Globus pallidus (tissue), 1 donor: ENCODE measurements at regions not wholly inside any gene's neighbourhood (a gene's known extent, or its start where the extent isn't known, plus 50 kb on each side); places are given as distances from the start of the nearest gene placed in this dataset.

ENCODE experiments used
- DNase-seq: peaks from one replicate; pipeline ENCODE4 v3.0.0-alpha.2; 2015; ENCODE audit warnings: low spot score

GRCh38 chr4:30314001-30314400, 406.2 kb upstream of the PCDH7 start:
- DNase-seq: no peak

- DNase-seq: no peak
Measured at GRCh38 chr4:30330894-30331652, 389.1 kb upstream of the PCDH7 start.

- no peak for DNase-seq
Measured at GRCh38 chr4:30341731-30342130, 378.4 kb upstream of the PCDH7 start.

GRCh38 chr4:30350288-30350687, 369.9 kb upstream of the PCDH7 start:
- no peak for DNase-seq

GRCh38 chr4:30354605-30355004, 365.6 kb upstream of the PCDH7 start:
- no peak for DNase-seq

- no peak for DNase-seq
Measured at GRCh38 chr4:30362436-30362835, 357.7 kb upstream of the PCDH7 start.

- DNase-seq: no peak
Measured at GRCh38 chr4:30370105-30370504, 350.1 kb upstream of the PCDH7 start.

- peak; percentile 11 for DNase-seq
Measured at GRCh38 chr4:30380404-30380998, 339.7 kb upstream of the PCDH7 start.

GRCh38 chr4:30385650-30386049, 334.5 kb upstream of the PCDH7 start:
- DNase-seq: no peak

- DNase-seq: no peak
Measured at GRCh38 chr4:30386266-30386895, 333.8 kb upstream of the PCDH7 start.

GRCh38 chr4:30395902-30396301, 324.3 kb upstream of the PCDH7 start:
- no peak for DNase-seq

GRCh38 chr4:30396772-30397475, 323.2 kb upstream of the PCDH7 start:
- DNase-seq: no peak

- DNase-seq: no peak
Measured at GRCh38 chr4:30399476-30399875, 320.7 kb upstream of the PCDH7 start.

GRCh38 chr4:30402276-30402675, 317.9 kb upstream of the PCDH7 start:
- DNase-seq: no peak

GRCh38 chr4:30413915-30414314, 306.3 kb upstream of the PCDH7 start:
- DNase-seq: no peak

GRCh38 chr4:30416547-30416946, 303.6 kb upstream of the PCDH7 start:
- no peak for DNase-seq

- no peak for DNase-seq
Measured at GRCh38 chr4:30427932-30428331, 292.2 kb upstream of the PCDH7 start.

- peak; percentile 1 for DNase-seq
Measured at GRCh38 chr4:30429813-30430761, 290.1 kb upstream of the PCDH7 start.

GRCh38 chr4:30434656-30435055, 285.5 kb upstream of the PCDH7 start:
- no peak for DNase-seq

- no peak for DNase-seq
Measured at GRCh38 chr4:30436394-30436793, 283.8 kb upstream of the PCDH7 start.

- DNase-seq: no peak
Measured at GRCh38 chr4:30437316-30437715, 282.9 kb upstream of the PCDH7 start.

GRCh38 chr4:30443289-30443688, 276.9 kb upstream of the PCDH7 start:
- no peak for DNase-seq
